OCI-LY7 (cell line): ENCODE measurements at regions not wholly inside any gene's neighbourhood (a gene's known extent, or its start where the extent isn't known, plus 50 kb on each side); places are given as distances from the start of the nearest gene placed in this dataset.

ENCODE experiments used
- BruUV-seq: library from RNA; stranded (reverse); fragments of 400-500 nt; replicated peaks from 2 replicates; lab custom pipeline; 2021; lab: Mats Ljungman, UMichigan
- CTCF ChIA-PET: fragments of 300-600 bp; sonication (Branson Sonifier 250); formaldehyde crosslinking; loops from one replicate; lab custom pipeline; 2022; ENCODE audit warnings: antibody characterized with exemption; ENCODE audit not compliant: unreplicated experiment; lab: Charles Lee
- POLR2A ChIA-PET: fragments of 300-600 bp; sonication (Branson Sonifier 250); formaldehyde crosslinking; loops from one replicate; lab custom pipeline; 2022; ENCODE audit warnings: antibody characterized with exemption; lab: Charles Lee
- DNase-seq: peaks from one replicate; pipeline ENCODE4 v3.0.0-alpha.2; 2015; ENCODE audit warnings: low spot score
- H2AFZ ChIP-seq: fragments of 200-600 bp; sonication (generic), shearing (Covaris generic); 2 replicates; pipeline ENCODE4 v1.6.1; 2014; ENCODE audit warnings: mild to moderate bottlenecking, antibody characterized with exemption, low read length, moderate library complexity
- H3K27ac ChIP-seq: fragments of 200-600 bp; sonication (generic); 2 replicates; pipeline ENCODE4 v1.5.1; 2014; ENCODE audit warnings: mixed run types, low read depth, mild to moderate bottlenecking, moderate library complexity, low read length, inconsistent platforms; ENCODE audit not compliant: poor library complexity, severe bottlenecking
- H3K36me3 ChIP-seq: fragments of 200-600 bp; sonication (generic); 2 replicates; pipeline ENCODE4 v1.6.1; 2014; ENCODE audit warnings: mild to moderate bottlenecking, antibody characterized with exemption, low read length, moderate library complexity, mixed read lengths; ENCODE audit not compliant: insufficient read depth
- H3K4me1 ChIP-seq: fragments of 200-600 bp; sonication (generic); 2 replicates; pipeline ENCODE4 v1.5.1; 2014; ENCODE audit warnings: mild to moderate bottlenecking, low read length; ENCODE audit not compliant: insufficient read depth, poor library complexity, severe bottlenecking
- H3K4me2 ChIP-seq: fragments of 200-600 bp; sonication (generic); 2 replicates; pipeline ENCODE4 v1.6.1; 2014; ENCODE audit warnings: mild to moderate bottlenecking, low read length
- H3K4me3 ChIP-seq: fragments of 200-600 bp; sonication (generic); 2 replicates; pipeline ENCODE4 v1.5.1; 2014; ENCODE audit warnings: mild to moderate bottlenecking, low read depth, low read length; ENCODE audit not compliant: poor library complexity, severe bottlenecking
- H3K79me2 ChIP-seq: fragments of 200-600 bp; sonication (generic); 2 replicates; pipeline ENCODE4 v1.6.1; 2016; ENCODE audit warnings: low read depth, mild to moderate bottlenecking, low read length, moderate library complexity, mixed read lengths; ENCODE audit not compliant: insufficient read depth
- H3K9me2 ChIP-seq: fragments of 200-600 bp; sonication (generic); 2 replicates; pipeline ENCODE4 v1.6.1; 2016; ENCODE audit warnings: mild to moderate bottlenecking, low read length, mixed read lengths; ENCODE audit not compliant: insufficient read depth
- H3K9me3 ChIP-seq: fragments of 200-600 bp; sonication (generic); 2 replicates; pipeline ENCODE4 v1.6.1; 2014; ENCODE audit warnings: mild to moderate bottlenecking, mixed run types, low read length, mixed read lengths
- H4K20me1 ChIP-seq: fragments of 200-600 bp; sonication (generic); 2 replicates; pipeline ENCODE4 v1.6.1; 2014; ENCODE audit warnings: mild to moderate bottlenecking, antibody characterized with exemption, low read length, moderate library complexity, mixed read lengths; ENCODE audit not compliant: insufficient read depth
- EZH2phosphoT487 ChIP-seq: fragments of 200-600 bp; sonication (generic); IDR thresholded peaks from 2 replicates; pipeline ENCODE4 v1.6.1; 2018; ENCODE audit warnings: low read depth, borderline replicate concordance, mild to moderate bottlenecking, mixed run types, antibody characterized with exemption, low read length, moderate library complexity, mixed read lengths
- intact Hi-C: fragments of 100-400 bp; cut with micrococcal nuclease; formaldehyde crosslinking; loops from one replicate; pipeline ENCODE4 v1.10.0; 2022; ENCODE audit not compliant: unreplicated experiment
- TF ChIP-seq, protein P1 (sequence below): fragments of 200-600 bp; sonication (generic); conservative IDR thresholded peaks from 2 replicates; pipeline ENCODE4 v1.5.1; 2014; ENCODE audit warnings: mild to moderate bottlenecking, antibody characterized with exemption, low read length, moderate library complexity, mixed read lengths

DNA sequence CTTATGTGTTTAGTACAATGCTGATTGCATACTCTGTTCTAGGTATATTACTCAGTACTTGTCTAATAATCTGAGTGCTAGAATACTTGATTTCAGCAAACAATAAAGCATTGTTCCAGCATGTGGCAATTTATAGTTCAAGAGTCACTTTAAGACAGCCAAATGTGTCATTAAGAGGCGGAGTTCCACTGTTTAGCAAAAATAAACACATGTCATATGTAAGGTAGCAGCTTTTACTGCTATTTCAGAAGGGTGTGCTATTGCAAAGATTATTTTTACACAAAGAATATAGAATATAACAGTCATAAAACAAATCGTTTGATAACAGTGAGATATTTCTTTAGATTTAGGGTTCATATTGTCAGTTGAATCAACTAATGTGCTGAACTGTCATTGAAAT lies 358.7 kb downstream of the TUSC7 start:
- Histone ChIP-seq H3K4me1 (no peaks in the 10 kb centered on the region), H2AFZ (no peak overlapping the region), H3K36me3 (no peaks in the 10 kb centered on the region), H3K4me2 (no peak overlapping the region), H4K20me1 (no peaks in the 10 kb centered on the region), H3K9me2 (no peaks in the 10 kb centered on the region), H3K4me3 (no peak overlapping the region), H3K79me2 (no peaks in the 10 kb centered on the region), H3K9me3 (no peaks in the 10 kb centered on the region), H3K27ac (no peak overlapping the region)
- DNase-seq = no peak
- intact Hi-C loops = no loop called here
- TF ChIP-seq, protein P1, sequence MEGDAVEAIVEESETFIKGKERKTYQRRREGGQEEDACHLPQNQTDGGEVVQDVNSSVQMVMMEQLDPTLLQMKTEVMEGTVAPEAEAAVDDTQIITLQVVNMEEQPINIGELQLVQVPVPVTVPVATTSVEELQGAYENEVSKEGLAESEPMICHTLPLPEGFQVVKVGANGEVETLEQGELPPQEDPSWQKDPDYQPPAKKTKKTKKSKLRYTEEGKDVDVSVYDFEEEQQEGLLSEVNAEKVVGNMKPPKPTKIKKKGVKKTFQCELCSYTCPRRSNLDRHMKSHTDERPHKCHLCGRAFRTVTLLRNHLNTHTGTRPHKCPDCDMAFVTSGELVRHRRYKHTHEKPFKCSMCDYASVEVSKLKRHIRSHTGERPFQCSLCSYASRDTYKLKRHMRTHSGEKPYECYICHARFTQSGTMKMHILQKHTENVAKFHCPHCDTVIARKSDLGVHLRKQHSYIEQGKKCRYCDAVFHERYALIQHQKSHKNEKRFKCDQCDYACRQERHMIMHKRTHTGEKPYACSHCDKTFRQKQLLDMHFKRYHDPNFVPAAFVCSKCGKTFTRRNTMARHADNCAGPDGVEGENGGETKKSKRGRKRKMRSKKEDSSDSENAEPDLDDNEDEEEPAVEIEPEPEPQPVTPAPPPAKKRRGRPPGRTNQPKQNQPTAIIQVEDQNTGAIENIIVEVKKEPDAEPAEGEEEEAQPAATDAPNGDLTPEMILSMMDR = no peak
- no peak for TF ChIP-seq EZH2phosphoT487
- BruUV-seq = no TSS peak
- POLR2A ChIA-PET = interaction anchor here (0.6 to 0.9 kb wide), 3 partner anchors 8 to 56 kb away, joined by 3 read pairs; no protein-coding TSS in a partner anchor
- CTCF ChIA-PET = no interaction called here

DNA sequence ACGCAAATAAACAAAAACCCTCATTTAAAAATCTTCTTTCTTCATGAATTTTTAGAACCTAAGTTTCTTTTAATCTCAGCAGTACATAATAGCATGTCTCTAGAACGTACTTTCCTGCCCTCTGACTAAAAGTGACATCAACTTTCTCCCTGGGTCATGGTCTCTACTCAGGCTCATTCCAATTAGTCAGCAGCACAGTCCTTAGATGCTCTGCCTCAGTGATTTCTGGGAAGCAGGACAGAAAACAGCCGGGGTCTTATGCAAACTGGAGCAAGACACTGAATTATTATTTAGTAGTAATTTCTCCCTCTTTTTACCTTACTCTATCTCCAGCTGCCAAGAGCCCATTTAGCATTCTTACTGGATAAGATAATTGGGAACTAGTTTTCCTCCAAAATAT lies 365.2 kb downstream of the TUSC7 start:
- DNase-seq = no peak
- H3K4me3 ChIP-seq = no peak overlapping the region
- no peak overlapping the region for H2AFZ ChIP-seq
- CTCF ChIA-PET = no interaction called here
- BruUV-seq = no TSS peak
- H3K4me1 ChIP-seq = no peaks in the 10 kb centered on the region
- TF ChIP-seq EZH2phosphoT487 = no peak
- TF ChIP-seq, protein P1 = no peak
- no peak overlapping the region for H3K27ac ChIP-seq
- intact Hi-C loops = no loop called here
- no peaks in the 10 kb centered on the region for H3K36me3 ChIP-seq
- POLR2A ChIA-PET = no interaction called here
- no peak overlapping the region for H3K4me2 ChIP-seq
- H3K9me3 ChIP-seq = no peaks in the 10 kb centered on the region
- H3K9me2 ChIP-seq = no peaks in the 10 kb centered on the region
- no peaks in the 10 kb centered on the region for H3K79me2 ChIP-seq
- no peaks in the 10 kb centered on the region for H4K20me1 ChIP-seq

DNA sequence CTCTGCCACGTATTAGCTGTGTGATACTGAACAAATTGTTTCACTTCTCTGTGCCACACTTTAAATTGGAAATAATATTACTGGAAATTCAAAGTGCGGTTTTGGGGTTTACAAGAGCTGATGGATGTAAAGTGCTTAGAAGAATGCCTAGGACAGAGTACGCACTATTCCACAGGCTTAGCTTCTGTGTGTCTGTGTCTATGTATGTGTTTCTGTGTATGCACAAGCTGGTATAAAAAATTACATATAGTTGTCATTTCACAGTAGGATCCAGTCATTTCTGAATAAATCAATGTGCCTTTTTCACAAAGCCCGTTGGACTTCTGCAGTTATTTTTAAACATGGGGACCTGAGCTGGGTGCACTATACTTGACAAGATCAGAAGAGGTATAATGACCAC lies 370.4 kb downstream of the TUSC7 start:
- BruUV-seq = no TSS peak
- TF ChIP-seq EZH2phosphoT487 = no peak
- TF ChIP-seq, protein P1 = no peak
- H3K9me3 ChIP-seq = no peaks in the 10 kb centered on the region
- ChIA-PET POLR2A (no interaction called here), CTCF (no interaction called here)
- no peaks in the 10 kb centered on the region for H3K79me2 ChIP-seq
- no peak for DNase-seq
- no peak overlapping the region for H3K4me3 ChIP-seq
- no peaks in the 10 kb centered on the region for H3K9me2 ChIP-seq
- H2AFZ ChIP-seq = no peak overlapping the region
- no peak overlapping the region for H3K4me2 ChIP-seq
- H4K20me1 ChIP-seq = no peaks in the 10 kb centered on the region
- H3K36me3 ChIP-seq = no peaks in the 10 kb centered on the region
- H3K27ac ChIP-seq = no peak overlapping the region
- no peaks in the 10 kb centered on the region for H3K4me1 ChIP-seq
- intact Hi-C loops = no loop called here
